ENCODE measurements at regions not wholly inside any gene's neighbourhood (a gene's known extent, or its start where the extent isn't known, plus 50 kb on each side); places are given as distances from the start of the nearest gene placed in this dataset.

DNA sequence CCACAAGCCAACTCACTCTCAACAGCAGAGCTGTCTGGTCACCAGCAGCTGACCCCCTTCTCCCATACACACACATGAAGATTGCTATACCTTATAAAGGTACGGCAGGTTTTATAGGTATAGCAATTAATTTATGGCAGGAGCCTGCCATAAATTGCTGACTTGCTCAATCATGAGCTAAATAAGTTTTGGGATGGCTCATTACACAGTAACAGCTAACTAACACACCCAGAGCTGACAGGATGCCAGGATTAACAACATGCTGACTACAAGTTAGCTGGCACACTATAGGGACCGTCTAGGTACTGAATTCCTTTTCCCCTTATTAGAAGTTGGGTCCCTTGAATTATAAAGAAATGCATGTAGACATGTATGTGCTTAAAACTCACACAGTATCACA is 150.3 kb upstream of the KCNJ18 start:
- TF ChIP-seq, protein P1, sequence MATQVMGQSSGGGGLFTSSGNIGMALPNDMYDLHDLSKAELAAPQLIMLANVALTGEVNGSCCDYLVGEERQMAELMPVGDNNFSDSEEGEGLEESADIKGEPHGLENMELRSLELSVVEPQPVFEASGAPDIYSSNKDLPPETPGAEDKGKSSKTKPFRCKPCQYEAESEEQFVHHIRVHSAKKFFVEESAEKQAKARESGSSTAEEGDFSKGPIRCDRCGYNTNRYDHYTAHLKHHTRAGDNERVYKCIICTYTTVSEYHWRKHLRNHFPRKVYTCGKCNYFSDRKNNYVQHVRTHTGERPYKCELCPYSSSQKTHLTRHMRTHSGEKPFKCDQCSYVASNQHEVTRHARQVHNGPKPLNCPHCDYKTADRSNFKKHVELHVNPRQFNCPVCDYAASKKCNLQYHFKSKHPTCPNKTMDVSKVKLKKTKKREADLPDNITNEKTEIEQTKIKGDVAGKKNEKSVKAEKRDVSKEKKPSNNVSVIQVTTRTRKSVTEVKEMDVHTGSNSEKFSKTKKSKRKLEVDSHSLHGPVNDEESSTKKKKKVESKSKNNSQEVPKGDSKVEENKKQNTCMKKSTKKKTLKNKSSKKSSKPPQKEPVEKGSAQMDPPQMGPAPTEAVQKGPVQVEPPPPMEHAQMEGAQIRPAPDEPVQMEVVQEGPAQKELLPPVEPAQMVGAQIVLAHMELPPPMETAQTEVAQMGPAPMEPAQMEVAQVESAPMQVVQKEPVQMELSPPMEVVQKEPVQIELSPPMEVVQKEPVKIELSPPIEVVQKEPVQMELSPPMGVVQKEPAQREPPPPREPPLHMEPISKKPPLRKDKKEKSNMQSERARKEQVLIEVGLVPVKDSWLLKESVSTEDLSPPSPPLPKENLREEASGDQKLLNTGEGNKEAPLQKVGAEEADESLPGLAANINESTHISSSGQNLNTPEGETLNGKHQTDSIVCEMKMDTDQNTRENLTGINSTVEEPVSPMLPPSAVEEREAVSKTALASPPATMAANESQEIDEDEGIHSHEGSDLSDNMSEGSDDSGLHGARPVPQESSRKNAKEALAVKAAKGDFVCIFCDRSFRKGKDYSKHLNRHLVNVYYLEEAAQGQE (IDR thresholded peaks at IDR 0.05; ENCODE audit: insufficient replicate concordance, low read depth), result no peak
- H3K4me3 ChIP-seq (replicated peaks; ENCODE audit: insufficient read depth, low read length), result no peak overlapping the region
- H3K27ac ChIP-seq (replicated peaks), result no peak overlapping the region
- no peak for DNase-seq (ENCODE audit: low read depth in 1 of 2, low spot score in 1 of 2)
- H3K27me3 ChIP-seq (ENCODE audit: insufficient read depth, poor library complexity, severe bottlenecking), result no peaks in the 10 kb centered on the region

DNA sequence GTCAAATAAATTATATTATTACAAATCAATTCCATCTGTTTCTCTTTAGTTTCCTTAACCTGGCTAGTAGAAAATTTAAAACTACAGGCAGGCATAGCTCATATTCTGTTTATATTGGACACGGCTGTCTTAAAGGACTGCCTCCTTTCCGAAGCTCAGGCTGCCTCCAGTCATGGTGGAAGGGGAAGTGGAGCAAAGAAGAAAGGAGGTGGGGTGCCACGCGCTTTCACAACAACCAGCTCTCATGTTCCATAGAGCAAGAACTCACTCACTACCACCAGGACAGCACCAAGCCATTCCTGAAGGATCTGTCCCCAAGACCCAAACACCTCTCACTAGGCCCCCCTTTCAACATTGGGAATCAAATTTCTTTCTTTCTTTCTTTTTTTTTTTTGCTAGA is 149.3 kb upstream of the KCNJ18 start:
- TF ChIP-seq, protein P1 (IDR thresholded peaks at IDR 0.05; ENCODE audit: insufficient replicate concordance, low read depth), result no peak
- TF ChIP-seq POLR2AphosphoS5 (IDR thresholded peaks at IDR 0.05; ENCODE audit: low read depth) (no peak), SPI1 (IDR thresholded peaks at IDR 0.05; ENCODE audit: borderline replicate concordance, low read depth) (peak; percentile 74; the same call in 1 of the 2 replicates)
- TF ChIP-seq, protein P2, sequence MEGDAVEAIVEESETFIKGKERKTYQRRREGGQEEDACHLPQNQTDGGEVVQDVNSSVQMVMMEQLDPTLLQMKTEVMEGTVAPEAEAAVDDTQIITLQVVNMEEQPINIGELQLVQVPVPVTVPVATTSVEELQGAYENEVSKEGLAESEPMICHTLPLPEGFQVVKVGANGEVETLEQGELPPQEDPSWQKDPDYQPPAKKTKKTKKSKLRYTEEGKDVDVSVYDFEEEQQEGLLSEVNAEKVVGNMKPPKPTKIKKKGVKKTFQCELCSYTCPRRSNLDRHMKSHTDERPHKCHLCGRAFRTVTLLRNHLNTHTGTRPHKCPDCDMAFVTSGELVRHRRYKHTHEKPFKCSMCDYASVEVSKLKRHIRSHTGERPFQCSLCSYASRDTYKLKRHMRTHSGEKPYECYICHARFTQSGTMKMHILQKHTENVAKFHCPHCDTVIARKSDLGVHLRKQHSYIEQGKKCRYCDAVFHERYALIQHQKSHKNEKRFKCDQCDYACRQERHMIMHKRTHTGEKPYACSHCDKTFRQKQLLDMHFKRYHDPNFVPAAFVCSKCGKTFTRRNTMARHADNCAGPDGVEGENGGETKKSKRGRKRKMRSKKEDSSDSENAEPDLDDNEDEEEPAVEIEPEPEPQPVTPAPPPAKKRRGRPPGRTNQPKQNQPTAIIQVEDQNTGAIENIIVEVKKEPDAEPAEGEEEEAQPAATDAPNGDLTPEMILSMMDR (IDR thresholded peaks at IDR 0.05; ENCODE audit: insufficient read depth, low read length), result no peak

DNA sequence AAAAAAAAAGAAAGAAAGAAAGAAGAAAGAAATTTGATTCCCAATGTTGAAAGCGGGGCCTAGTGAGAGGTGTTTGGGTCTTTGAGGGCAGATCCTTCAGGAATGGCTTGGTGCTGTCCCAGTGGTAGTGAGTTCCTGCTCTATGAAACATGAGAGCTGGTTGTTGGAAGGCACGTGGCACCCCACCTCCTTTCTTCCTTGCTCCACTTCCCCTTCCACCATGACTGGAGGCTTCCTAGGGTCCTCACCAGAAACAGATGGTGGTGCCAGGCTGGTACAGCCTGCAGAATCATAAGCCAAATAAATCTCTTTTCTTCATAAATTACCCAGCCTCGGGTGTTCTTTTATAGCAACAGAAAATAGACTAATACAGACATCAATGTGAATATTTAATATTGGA is 147.3 kb upstream of the KCNJ18 start:
- TF ChIP-seq GABPA (IDR thresholded peaks at IDR 0.05; ENCODE audit: low read depth) (no peak), SPI1 (IDR thresholded peaks at IDR 0.05; ENCODE audit: borderline replicate concordance, low read depth) (peak; percentile 64)
- TF ChIP-seq, protein P2 (IDR thresholded peaks at IDR 0.05; ENCODE audit: insufficient read depth, low read length), result no peak
- DNase-seq (ENCODE audit: low read depth in 1 of 2, low spot score in 1 of 2), result peak in 1 of 2 experiments; percentile 25
- no peak overlapping the region for H3K27ac ChIP-seq (replicated peaks)
- H3K4me3 ChIP-seq (replicated peaks; ENCODE audit: insufficient read depth, low read length), result no peak overlapping the region
- no peaks in the 10 kb centered on the region for H3K27me3 ChIP-seq (ENCODE audit: insufficient read depth, poor library complexity, severe bottlenecking)

More for the DNA sequence above, 149.3 kb upstream of the KCNJ18 start:
- DNase-seq (ENCODE audit: low read depth in 1 of 2, low spot score in 1 of 2), result peak in 1 of 2 experiments; percentile 65
- H3K4me3 ChIP-seq (replicated peaks; ENCODE audit: insufficient read depth, low read length), result no peak overlapping the region
- H3K27me3 ChIP-seq (ENCODE audit: insufficient read depth, poor library complexity, severe bottlenecking), result no peaks in the 10 kb centered on the region
- H3K27ac ChIP-seq (replicated peaks), result no peak overlapping the region

DNA sequence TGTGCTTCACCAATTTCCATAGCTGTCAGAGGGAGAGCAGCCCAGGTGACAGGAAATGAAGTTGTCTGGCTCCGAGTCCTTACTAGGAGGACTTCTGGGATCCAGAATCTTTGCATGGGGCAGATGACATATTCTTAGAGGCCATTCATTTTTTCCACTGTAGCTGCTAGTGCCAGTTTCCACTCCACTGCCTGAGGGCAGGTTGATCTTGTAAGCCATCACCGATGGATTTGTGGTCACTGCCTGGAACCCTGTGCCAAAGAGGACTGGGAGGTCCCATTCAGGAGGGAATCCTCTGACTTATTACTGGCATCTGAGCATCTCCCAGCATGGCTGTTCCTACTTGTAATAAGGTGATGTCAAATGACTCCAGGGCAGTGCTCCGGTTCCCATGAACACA is 144.1 kb upstream of the KCNJ18 start:
- DNase-seq (ENCODE audit: low read depth in 1 of 2, low spot score in 1 of 2), result no peak
- Histone ChIP-seq H3K27ac (replicated peaks) (no peak overlapping the region), H3K4me3 (replicated peaks; ENCODE audit: insufficient read depth, low read length) (no peak overlapping the region), H3K27me3 (ENCODE audit: insufficient read depth, poor library complexity, severe bottlenecking) (no peaks in the 10 kb centered on the region)
- TF ChIP-seq POLR2AphosphoS5 (IDR thresholded peaks at IDR 0.05; ENCODE audit: low read depth) (no peak), SPI1 (IDR thresholded peaks at IDR 0.05; ENCODE audit: borderline replicate concordance, low read depth) (no peak), GABPA (IDR thresholded peaks at IDR 0.05; ENCODE audit: low read depth) (no peak)
- TF ChIP-seq, protein P1 (IDR thresholded peaks at IDR 0.05; ENCODE audit: insufficient replicate concordance, low read depth), result no peak
